ENCODE measurements at regions not wholly inside any gene's neighbourhood (a gene's known extent, or its start where the extent isn't known, plus 50 kb on each side); places are given as distances from the start of the nearest gene placed in this dataset.
"Not testable (repeated sequence)": the region's sequence is repeated elsewhere in the genome, so short reads cannot be mapped to it uniquely, and the experiment has no call there.

- TF ChIP-seq POLR2A (IDR thresholded peaks at IDR 0.05) (no peak), CTCF (IDR thresholded peaks at IDR 0.05) (no peak)
Measured at GRCh38 chr14:58912799-58913432, 275.2 kb downstream of the DACT1 start.

GRCh38 chr14:58914279-58914855 lies 274.1 kb upstream of the DAAM1 start:
- DNase-seq: no peak
- H3K4me3 ChIP-seq: no peak overlapping the region
- H3K27me3 ChIP-seq: no peaks in the 10 kb centered on the region

More at GRCh38 chr14:58912799-58913432, 275.2 kb downstream of the DACT1 start:
- DNase-seq: no peak
- H3K4me1 ChIP-seq: no peaks in the 10 kb centered on the region
- no peak overlapping the region for H3K27ac ChIP-seq
- H3K9me3 ChIP-seq: no peaks in the 10 kb centered on the region
- H3K27me3 ChIP-seq: no peaks in the 10 kb centered on the region
- no peaks in the 10 kb centered on the region for H3K36me3 ChIP-seq
- H3K4me3 ChIP-seq: no peak overlapping the region

GRCh38 chr14:58915646-58916045 lies 272.8 kb upstream of the DAAM1 start:
- Histone ChIP-seq H3K4me1 (no peaks in the 10 kb centered on the region), H3K4me3 (no peak overlapping the region), H3K27me3 (no peaks in the 10 kb centered on the region), H3K9me3 (no peaks in the 10 kb centered on the region), H3K36me3 (no peaks in the 10 kb centered on the region), H3K27ac (no peak overlapping the region)
- TF ChIP-seq POLR2A (IDR thresholded peaks at IDR 0.05) (no peak), CTCF (IDR thresholded peaks at IDR 0.05) (no peak)
- no peak for DNase-seq

More at GRCh38 chr14:58914279-58914855, 274.1 kb upstream of the DAAM1 start:
- Histone ChIP-seq H3K36me3 (no peaks in the 10 kb centered on the region), H3K27ac (no peak overlapping the region), H3K9me3 (no peaks in the 10 kb centered on the region), H3K4me1 (no peaks in the 10 kb centered on the region)
- no peak for TF ChIP-seq CTCF (IDR thresholded peaks at IDR 0.05)
- TF ChIP-seq POLR2A (IDR thresholded peaks at IDR 0.05): no peak

DNA sequence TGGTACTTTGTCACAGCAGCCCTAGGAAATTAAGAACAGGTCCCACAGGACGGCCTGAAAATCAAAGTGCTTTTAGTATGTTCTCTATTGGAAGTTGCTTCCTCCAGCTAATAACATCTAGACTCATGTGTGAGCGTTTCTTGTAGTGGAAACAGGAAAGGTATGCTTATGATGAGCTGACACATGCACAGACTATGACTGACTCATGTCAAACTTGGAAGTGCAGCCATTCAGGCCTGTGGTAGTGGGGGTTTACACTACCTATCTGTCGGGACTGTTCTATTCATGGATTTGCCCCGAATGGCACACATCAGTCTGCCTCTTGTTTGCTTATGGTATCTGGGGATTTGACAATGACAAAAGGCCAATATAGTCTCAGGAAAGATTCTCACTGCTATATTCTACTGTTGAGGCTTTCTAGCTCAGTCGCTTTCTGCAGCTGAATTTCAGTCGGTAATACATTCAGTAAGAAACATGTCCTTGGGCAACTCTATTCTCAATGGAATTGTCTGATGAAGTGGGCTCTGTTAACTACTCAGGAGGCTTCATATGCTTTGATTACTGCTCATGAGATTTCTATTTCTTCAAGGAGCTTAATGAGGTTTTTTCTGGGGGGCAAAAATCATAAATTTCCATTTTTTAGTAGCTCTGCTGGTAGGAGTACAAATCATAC lies 270.3 kb upstream of the DAAM1 start:
- no peaks in the 10 kb centered on the region for H3K27me3 ChIP-seq
- no peaks in the 10 kb centered on the region for H3K36me3 ChIP-seq
- no peak for TF ChIP-seq POLR2A (IDR thresholded peaks at IDR 0.05)
- no peaks in the 10 kb centered on the region for H3K4me1 ChIP-seq
- H3K27ac ChIP-seq: no peak overlapping the region
- H3K4me3 ChIP-seq: no peak overlapping the region
- DNase-seq: no peak
- no peaks in the 10 kb centered on the region for H3K9me3 ChIP-seq

GRCh38 chr14:58919217-58919616 lies 269.2 kb upstream of the DAAM1 start:
- Histone ChIP-seq H3K4me1 (no peaks in the 10 kb centered on the region), H3K36me3 (no peaks in the 10 kb centered on the region), H3K9me3 (no peaks in the 10 kb centered on the region), H3K4me3 (no peak overlapping the region), H3K27me3 (no peaks in the 10 kb centered on the region), H3K27ac (no peak overlapping the region)
- no peak for TF ChIP-seq CTCF (IDR thresholded peaks at IDR 0.05)
- TF ChIP-seq POLR2A (IDR thresholded peaks at IDR 0.05): no peak
- no peak for DNase-seq

GRCh38 chr14:58920230-58920629 lies 268.2 kb upstream of the DAAM1 start:
- H3K4me1 ChIP-seq: no peaks in the 10 kb centered on the region
- no peaks in the 10 kb centered on the region for H3K36me3 ChIP-seq
- no peaks in the 10 kb centered on the region for H3K9me3 ChIP-seq
- no peak for TF ChIP-seq POLR2A (IDR thresholded peaks at IDR 0.05)
- no peaks in the 10 kb centered on the region for H3K27me3 ChIP-seq
- H3K27ac ChIP-seq: no peak overlapping the region
- no peak overlapping the region for H3K4me3 ChIP-seq
- no peak for DNase-seq

GRCh38 chr14:58922201-58922940 lies 266.1 kb upstream of the DAAM1 start:
- not testable (repeated sequence) for H3K36me3 ChIP-seq, H3K27me3 ChIP-seq, H3K4me1 ChIP-seq, H3K9me3 ChIP-seq, H3K4me3 ChIP-seq, DNase-seq, H3K27ac ChIP-seq

Data from Peyer's patch (tissue), 4 donors.